ENCODE measurements at regions not wholly inside any gene's neighbourhood (a gene's known extent, or its start where the extent isn't known, plus 50 kb on each side); places are given as distances from the start of the nearest gene placed in this dataset.
A peak's percentile ranks its signal among the peaks of the same experiment; 100 is the strongest.

- no peak for DNase-seq
Observed at GRCh38 chr9:126556560-126557250, 57.0 kb upstream of the LMX1B start.

DNA sequence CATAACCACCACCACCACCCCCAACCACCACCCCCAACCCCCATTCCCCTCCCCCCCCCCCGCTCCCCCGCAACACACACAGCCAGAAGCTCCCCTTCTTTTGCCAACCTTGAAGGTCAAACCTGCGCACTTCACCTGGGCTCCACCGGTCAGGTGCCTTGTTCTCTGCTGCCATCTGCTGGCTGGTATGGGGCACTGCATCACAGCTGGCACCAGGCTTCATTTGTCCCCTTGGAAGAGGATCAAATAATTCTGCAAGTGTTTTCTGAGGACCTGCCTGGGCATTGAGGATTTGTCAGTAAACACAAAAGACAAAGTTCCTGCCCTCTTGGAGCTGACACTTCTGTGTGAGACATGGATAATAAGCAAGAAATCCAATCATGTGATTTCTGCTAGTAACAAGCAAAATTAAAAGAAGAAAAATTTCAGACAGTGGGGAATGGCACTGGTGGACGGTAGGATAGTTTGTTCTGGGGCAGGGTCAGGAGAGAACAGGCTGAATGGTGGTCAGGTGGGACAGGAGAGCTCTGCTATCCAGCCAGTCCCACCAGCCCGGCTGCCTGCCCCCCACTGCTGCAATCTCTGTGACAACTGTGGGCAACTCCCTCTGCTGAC, 55.6 kb upstream of the LMX1B start:
- DNase-seq = peak; percentile 70

GRCh38 chr9:126559296-126559695, 54.4 kb upstream of the LMX1B start:
- no peak for DNase-seq

GRCh38 chr9:126561582-126561981, 52.1 kb upstream of the LMX1B start:
- DNase-seq = no peak

- no peak for DNase-seq
Observed at GRCh38 chr9:126563556-126563955, 50.2 kb upstream of the LMX1B start.

Measured in NCI-H82 (cell line).